MM.1S (cell line): ENCODE measurements at regions not wholly inside any gene's neighbourhood (a gene's known extent, or its start where the extent isn't known, plus 50 kb on each side); places are given as distances from the start of the nearest gene placed in this dataset.

Experiments used
- DNase-seq: peaks from one replicate; pipeline ENCODE4 v3.0.0-alpha.2; 2015
- H2AFZ ChIP-seq: fragments of 300-600 bp; sonication (generic); 2 replicates; pipeline ENCODE4 v1.6.0; 2016; ENCODE audit warnings: antibody characterized with exemption, low read length
- H3F3A ChIP-seq: fragments of 300-600 bp; sonication (generic); 2 replicates; pipeline ENCODE4 v1.6.1; 2016; ENCODE audit warnings: mild to moderate bottlenecking, antibody characterized with exemption, low read length, moderate library complexity, mixed read lengths; ENCODE audit not compliant: insufficient read depth
- H3K27ac ChIP-seq: fragments of 300-600 bp; sonication (generic); 2 replicates; pipeline ENCODE4 v1.5.1; 2016; ENCODE audit warnings: mild to moderate bottlenecking, low read length
- H3K27me3 ChIP-seq: fragments of 300-600 bp; sonication (generic); replicated peaks from 2 replicates; pipeline ENCODE4 v1.6.0; 2016; ENCODE audit warnings: low read length; ENCODE audit not compliant: insufficient read depth
- H3K36me3 ChIP-seq: fragments of 300-600 bp; sonication (generic); replicated peaks from 2 replicates; pipeline ENCODE4 v1.6.1; 2016; ENCODE audit warnings: mild to moderate bottlenecking, low read length, mixed read lengths; ENCODE audit not compliant: insufficient read depth
- H3K4me1 ChIP-seq: fragments of 300-600 bp; sonication (generic); 2 replicates; pipeline ENCODE4 v1.6.1; 2016; ENCODE audit warnings: low read length, mixed read lengths
- H3K4me2 ChIP-seq: fragments of 300-600 bp; sonication (generic); 2 replicates; pipeline ENCODE4 v1.6.0; 2016; ENCODE audit warnings: low read depth, low read length
- H3K4me3 ChIP-seq: fragments of 300-600 bp; sonication (generic); 2 replicates; pipeline ENCODE4 v1.5.1; 2016; ENCODE audit warnings: low read length, mixed read lengths
- H3K79me2 ChIP-seq: fragments of 300-600 bp; sonication (generic); 2 replicates; pipeline ENCODE4 v1.6.1; 2016; ENCODE audit warnings: mixed run types, low read length, mixed read lengths
- H3K9ac ChIP-seq: fragments of 300-600 bp; sonication (generic); 2 replicates; pipeline ENCODE4 v1.6.1; 2016; ENCODE audit warnings: low read length, mixed read lengths
- H3K9me2 ChIP-seq: fragments of 300-600 bp; sonication (generic); replicated peaks from 2 replicates; pipeline ENCODE4 v1.6.1; 2016; ENCODE audit warnings: mild to moderate bottlenecking, low read length, mixed read lengths; ENCODE audit not compliant: insufficient read depth
- H3K9me3 ChIP-seq: fragments of 300-600 bp; sonication (generic); replicated peaks from 2 replicates; pipeline ENCODE4 v1.6.1; 2016; ENCODE audit warnings: mild to moderate bottlenecking, low read length, mixed read lengths; ENCODE audit not compliant: insufficient read depth
- H4K20me1 ChIP-seq: fragments of 300-600 bp; sonication (generic); 2 replicates; pipeline ENCODE4 v1.6.1; 2016; ENCODE audit warnings: mild to moderate bottlenecking, low read length, moderate library complexity, mixed read lengths; ENCODE audit not compliant: insufficient read depth
- CTCF ChIP-seq: fragments of 300-600 bp; sonication (generic); IDR thresholded peaks from 2 replicates; pipeline ENCODE4 v1.5.1; 2016; ENCODE audit warnings: antibody characterized with exemption, low read length, mixed read lengths
- EZH2 ChIP-seq: fragments of 300-600 bp; sonication (generic); optimal IDR thresholded peaks from 2 replicates; pipeline ENCODE3; 2017; ENCODE audit warnings: low read depth, mild to moderate bottlenecking, antibody characterized with exemption, low read length, mixed read lengths
- EZH2phosphoT487 ChIP-seq: fragments of 300-600 bp; sonication (generic); IDR thresholded peaks from 2 replicates; pipeline ENCODE4 v1.6.1; 2018; ENCODE audit warnings: antibody characterized with exemption, low read length

GRCh38 chrX:4206941-4207340, 493.5 kb upstream of the PRKX start:
- no peaks in the 10 kb centered on the region for H3K36me3 ChIP-seq

GRCh38 chrX:4197971-4198370, 484.5 kb upstream of the PRKX start:
- Histone ChIP-seq H3K4me3 (no peak overlapping the region), H3K9me2 (no peaks in the 10 kb centered on the region), H3F3A (no peaks in the 10 kb centered on the region), H3K4me2 (no peak overlapping the region), H2AFZ (no peak overlapping the region), H4K20me1 (no peaks in the 10 kb centered on the region), H3K27ac (no peak overlapping the region), H3K4me1 (no peaks in the 10 kb centered on the region), H3K27me3 (no peaks in the 10 kb centered on the region), H3K79me2 (no peaks in the 10 kb centered on the region), H3K9ac (no peak overlapping the region), H3K36me3 (no peaks in the 10 kb centered on the region), H3K9me3 (no peaks in the 10 kb centered on the region)
- no peak for DNase-seq
- TF ChIP-seq EZH2phosphoT487, result no peak
- TF ChIP-seq CTCF, result no peak
- no peak for TF ChIP-seq EZH2

More at GRCh38 chrX:4206941-4207340, 493.5 kb upstream of the PRKX start:
- no peak overlapping the region for H3K9ac ChIP-seq
- TF ChIP-seq EZH2 (no peak), EZH2phosphoT487 (no peak), CTCF (no peak)
- no peak overlapping the region for H2AFZ ChIP-seq
- no peaks in the 10 kb centered on the region for H3F3A ChIP-seq
- no peak overlapping the region for H3K4me2 ChIP-seq
- H3K4me3 ChIP-seq, result no peak overlapping the region
- no peaks in the 10 kb centered on the region for H3K27me3 ChIP-seq
- H3K4me1 ChIP-seq, result no peaks in the 10 kb centered on the region
- no peak for DNase-seq
- no peaks in the 10 kb centered on the region for H3K79me2 ChIP-seq
- no peaks in the 10 kb centered on the region for H3K9me3 ChIP-seq
- H4K20me1 ChIP-seq, result no peaks in the 10 kb centered on the region
- no peak overlapping the region for H3K27ac ChIP-seq
- H3K9me2 ChIP-seq, result no peaks in the 10 kb centered on the region

DNA sequence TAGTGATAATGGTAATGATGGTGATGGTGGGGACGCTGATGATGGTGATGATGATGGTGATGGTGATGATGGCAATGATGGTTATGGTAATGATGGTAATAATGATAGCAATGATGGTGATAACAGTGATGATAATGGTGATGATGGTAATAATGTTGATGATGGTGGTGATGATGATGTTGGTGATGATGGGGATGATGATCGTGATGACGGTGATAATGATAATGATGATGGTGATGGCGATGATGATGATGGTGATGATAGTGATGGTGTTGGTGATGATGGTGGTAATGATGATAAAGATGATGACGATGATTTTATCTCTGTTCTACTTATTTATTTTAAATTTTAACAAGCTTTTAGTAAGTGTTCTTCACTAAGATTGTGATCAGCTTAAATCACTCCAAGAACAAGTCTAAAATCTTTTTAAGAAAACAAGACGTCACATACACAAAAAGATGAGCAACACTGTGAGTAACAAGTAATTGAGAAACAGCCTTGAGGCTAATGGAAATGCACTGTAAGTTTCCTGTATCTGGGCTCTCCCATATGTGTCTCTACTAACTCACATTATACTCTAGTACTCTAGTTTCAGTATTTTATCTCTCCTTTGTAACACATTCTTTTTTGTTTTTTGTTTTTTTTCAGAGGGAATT, 480.2 kb upstream of the PRKX start:
- no peak for DNase-seq
- no peaks in the 10 kb centered on the region for H4K20me1 ChIP-seq
- no peaks in the 10 kb centered on the region for H3K36me3 ChIP-seq
- H3K4me2 ChIP-seq, result no peak overlapping the region
- no peak overlapping the region for H2AFZ ChIP-seq
- no peaks in the 10 kb centered on the region for H3K27me3 ChIP-seq
- H3K4me3 ChIP-seq, result no peak overlapping the region
- H3K9me2 ChIP-seq, result no peaks in the 10 kb centered on the region
- no peaks in the 10 kb centered on the region for H3K4me1 ChIP-seq
- no peak for TF ChIP-seq CTCF
- no peak for TF ChIP-seq EZH2phosphoT487
- no peak for TF ChIP-seq EZH2
- no peaks in the 10 kb centered on the region for H3K9me3 ChIP-seq
- no peaks in the 10 kb centered on the region for H3F3A ChIP-seq
- H3K79me2 ChIP-seq, result no peaks in the 10 kb centered on the region
- H3K9ac ChIP-seq, result no peak overlapping the region
- H3K27ac ChIP-seq, result no peak overlapping the region
